H1 (cell line): ENCODE measurements at regions not wholly inside any gene's neighbourhood (a gene's known extent, or its start where the extent isn't known, plus 50 kb on each side); places are given as distances from the start of the nearest gene placed in this dataset.

ENCODE experiments used
- ATF2 ChIP-seq: IDR thresholded peaks from 2 replicates; pipeline ENCODE4 v1.6.1; 2012; ENCODE audit warnings: low read length, inconsistent platforms
- CTCF ChIP-seq, 3 experiments: IDR thresholded peaks; 1 replicate in 2 of 3; 2 replicates in 1 of 3; pipeline versions ENCODE4 v1.5.1 to v1.6.1; 2011; ENCODE audit warnings: low read length in 3 of 3, mild to moderate bottlenecking in 3 of 3, inconsistent platforms in 2 of 3, low read depth in 1 of 3, moderate library complexity in 1 of 3; ENCODE audit not compliant: insufficient read depth in 1 of 3; ENCODE audit errors: control extremely low read depth in 1 of 3
- EP300 ChIP-seq, 2 experiments: IDR thresholded peaks; 1 replicate in 1 of 2; 2 replicates in 1 of 2; pipeline ENCODE4 v1.6.1; 2011 to 2012; ENCODE audit warnings: low read depth in 2 of 2, low read length in 2 of 2, mild to moderate bottlenecking in 2 of 2, borderline replicate concordance in 1 of 2, inconsistent platforms in 1 of 2, moderate library complexity in 1 of 2
- FOSL1 ChIP-seq: IDR thresholded peaks from 2 replicates; pipeline ENCODE4 v1.6.1; 2011; ENCODE audit warnings: mild to moderate bottlenecking, low read depth, low read length, moderate library complexity; ENCODE audit not compliant: insufficient read depth
- GABPA ChIP-seq: IDR thresholded peaks from 2 replicates; pipeline ENCODE4 v1.6.1; 2011; ENCODE audit warnings: mild to moderate bottlenecking, low read length, moderate library complexity, borderline replicate concordance; ENCODE audit not compliant: insufficient read depth
- JUND ChIP-seq: IDR thresholded peaks from 2 replicates; pipeline ENCODE4 v1.6.1; 2011; ENCODE audit warnings: mild to moderate bottlenecking, improper control_type of control experiment, low read length
- POLR2AphosphoS5 ChIP-seq: IDR thresholded peaks from 2 replicates; pipeline ENCODE4 v1.6.1; 2011; ENCODE audit warnings: low read depth, low read length

- TF ChIP-seq GABPA: no peak
- no peak for TF ChIP-seq CTCF (IDR thresholded peaks at IDR 0.05; ENCODE audit: control extremely low read depth in 1 of 3, insufficient read depth in 1 of 3, low read depth in 1 of 3, low read length in 3 of 3)
- TF ChIP-seq JUND: no peak
- TF ChIP-seq FOSL1: no peak
- no peak for TF ChIP-seq POLR2AphosphoS5
- no peak for TF ChIP-seq EP300 (IDR thresholded peaks at IDR 0.05; ENCODE audit: borderline replicate concordance in 1 of 2, low read depth in 2 of 2, low read length in 2 of 2)
- TF ChIP-seq ATF2: no peak
These were observed 181.1 kb upstream of the PABPC4L start for GRCh38 chr4:134382478-134383227.
